Caki2 (cell line): ENCODE measurements at regions not wholly inside any gene's neighbourhood (a gene's known extent, or its start where the extent isn't known, plus 50 kb on each side); places are given as distances from the start of the nearest gene placed in this dataset.

Experiments used
- DNase-seq: peaks from one replicate; pipeline ENCODE4 v3.0.0-alpha.2; 2015; ENCODE audit warnings: low read depth
- in situ Hi-C: cut with HindIII; loops from 2 replicates; pipeline ENCODE4 v1.10.0; 2016; ENCODE audit warnings: low sequenced_read_pairs, low pct_unique_long_range_greater_than_20kb, mixed read lengths

DNA sequence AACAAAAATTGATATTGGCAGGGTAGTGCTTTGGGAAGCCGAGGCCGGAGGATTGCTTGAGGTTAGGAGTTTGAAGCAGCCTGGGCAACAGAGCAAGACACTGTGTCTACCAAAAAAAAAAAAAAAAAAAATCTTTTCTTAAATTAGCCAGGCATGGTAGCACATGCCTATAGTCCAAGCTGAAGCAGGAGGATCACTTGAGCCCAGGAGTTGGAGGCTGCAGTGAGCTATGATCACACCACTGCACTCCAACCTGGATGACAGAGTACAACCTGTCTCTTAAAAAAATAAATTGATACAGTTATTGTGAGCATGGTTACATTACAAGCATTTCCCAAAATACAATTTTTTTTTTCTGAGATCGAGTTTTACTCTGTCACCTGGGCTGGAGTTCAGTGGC lies 59.4 kb upstream of the SVIL start:
- DNase-seq, result no peak
- in situ Hi-C loops, result no loop called here

DNA sequence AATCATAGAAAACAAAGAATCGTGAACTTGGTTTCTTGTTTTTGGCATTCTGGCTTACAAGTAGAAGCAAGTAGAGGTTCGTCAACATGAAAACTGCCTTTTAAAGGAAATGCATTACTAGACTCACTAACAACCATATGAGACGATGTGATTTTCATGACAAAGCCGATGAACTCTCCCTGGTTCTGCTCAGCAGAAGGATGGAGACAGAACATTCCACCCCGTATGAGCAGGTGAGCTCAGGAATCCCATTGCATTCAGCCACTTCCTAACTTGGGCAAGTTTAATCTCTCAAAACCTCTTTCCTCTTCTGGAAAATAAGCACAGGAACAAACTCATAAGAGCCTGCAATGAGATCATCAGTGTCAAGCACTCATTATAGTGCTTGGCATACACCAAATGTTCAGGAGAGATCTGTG lies 57.4 kb upstream of the SVIL start:
- no peak for DNase-seq
- in situ Hi-C loops, result no loop called here

DNA sequence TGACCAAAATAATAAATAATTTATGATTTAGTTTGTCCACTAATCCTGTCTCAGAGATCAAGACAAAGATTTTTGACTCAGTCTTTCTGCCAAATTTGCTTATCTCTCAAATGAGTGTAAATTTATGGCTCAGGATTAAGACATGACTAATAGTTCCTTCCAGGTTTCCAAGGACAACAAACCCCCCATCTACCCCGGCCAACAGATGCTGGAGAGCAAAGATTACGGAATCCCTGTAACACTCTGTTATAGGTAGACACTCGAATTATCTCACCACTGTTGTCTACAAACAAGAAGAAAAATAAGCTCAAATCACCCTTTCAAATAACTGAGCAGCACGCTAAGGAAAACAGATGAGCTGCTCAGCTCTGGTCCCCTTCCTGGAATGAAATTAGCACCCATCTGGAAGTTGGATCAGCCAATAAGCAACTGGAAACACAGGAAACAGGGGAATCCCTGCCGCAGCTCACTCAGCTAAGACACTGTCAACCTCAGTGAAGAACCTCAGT lies 56.8 kb upstream of the SVIL start:
- in situ Hi-C loops, result no loop called here

DNA sequence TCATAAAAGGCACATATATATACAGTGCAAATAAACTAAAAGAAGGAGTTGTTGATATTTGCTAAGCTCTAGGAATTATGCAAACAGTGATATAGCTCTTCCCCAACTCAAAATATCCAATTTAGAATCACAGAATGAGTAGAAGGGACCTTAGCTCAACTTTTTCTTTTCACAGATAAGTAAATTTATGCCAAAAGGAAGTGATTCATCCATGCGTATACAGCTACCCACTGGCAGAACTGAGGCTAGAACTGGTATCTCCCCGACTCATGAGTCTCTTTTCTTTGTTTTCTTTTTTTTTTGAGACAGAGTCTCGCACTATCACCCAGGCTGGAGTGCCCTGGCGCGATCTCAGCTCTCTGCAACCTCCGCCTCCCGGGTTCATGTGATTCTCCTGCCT lies 54.2 kb upstream of the SVIL start:
- peak; percentile 77 for DNase-seq
- in situ Hi-C loops, result no loop called here

More for the DNA sequence above, 56.8 kb upstream of the SVIL start:
- peak; percentile 88 for DNase-seq

DNA sequence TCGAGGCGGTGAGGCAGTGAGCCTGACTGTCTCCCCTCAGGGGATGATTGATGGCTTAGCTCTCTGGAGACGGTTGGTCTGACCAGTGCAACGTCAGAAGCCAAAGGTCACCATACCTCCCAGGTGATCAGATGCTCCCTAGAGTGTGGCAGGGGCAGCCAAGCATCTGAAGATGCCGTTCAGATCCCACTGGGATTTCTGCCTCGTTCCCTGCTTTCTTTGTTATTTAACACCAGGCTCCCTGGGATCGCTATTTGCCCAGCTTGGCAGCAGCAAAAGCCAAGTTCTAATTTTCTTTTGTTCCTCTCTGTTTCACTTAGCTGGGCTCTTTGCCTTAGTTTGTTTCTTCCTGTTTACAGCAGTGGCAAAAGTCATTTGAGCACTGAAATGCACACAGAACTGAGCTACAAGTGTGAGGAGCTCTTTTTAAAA lies 53.5 kb upstream of the SVIL start:
- in situ Hi-C loops, result no loop called here
- peak; percentile 92 for DNase-seq

DNA sequence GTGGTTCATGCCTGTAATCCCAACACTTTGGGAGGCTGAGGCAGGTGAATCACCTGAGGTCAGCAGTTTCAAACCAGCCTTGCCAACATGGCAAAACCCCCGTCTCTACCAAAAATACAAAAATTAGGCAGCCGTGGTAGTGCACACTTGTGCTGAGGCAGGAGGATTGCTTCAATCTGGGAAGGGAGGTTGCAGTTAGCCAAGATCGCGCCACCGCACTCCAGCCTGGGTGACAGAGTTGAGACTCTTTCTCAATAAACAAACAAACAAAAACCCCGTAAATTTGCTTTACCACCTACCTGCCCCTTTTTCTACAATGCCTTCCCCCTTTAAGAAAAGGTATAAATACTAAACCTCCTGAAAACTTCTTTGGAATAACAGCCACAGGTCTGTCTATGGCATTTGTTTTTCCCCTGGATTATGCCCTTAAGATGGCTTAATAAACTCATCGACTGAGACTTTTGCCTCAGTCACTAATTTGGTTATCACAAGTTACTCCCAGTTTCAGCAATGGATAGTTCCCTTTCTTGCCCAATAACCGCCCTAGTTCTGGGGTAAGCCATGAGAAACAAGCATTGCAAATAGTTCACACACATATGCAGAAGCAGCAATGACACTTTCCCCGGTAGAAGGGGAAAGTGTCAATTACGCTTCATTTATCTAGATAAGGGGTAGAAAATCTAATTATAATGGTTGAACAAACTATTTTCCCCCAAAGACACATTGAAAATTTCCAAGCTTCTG lies 52.8 kb upstream of the SVIL start:
- in situ Hi-C loops, result no loop called here
- DNase-seq, result no peak

DNA sequence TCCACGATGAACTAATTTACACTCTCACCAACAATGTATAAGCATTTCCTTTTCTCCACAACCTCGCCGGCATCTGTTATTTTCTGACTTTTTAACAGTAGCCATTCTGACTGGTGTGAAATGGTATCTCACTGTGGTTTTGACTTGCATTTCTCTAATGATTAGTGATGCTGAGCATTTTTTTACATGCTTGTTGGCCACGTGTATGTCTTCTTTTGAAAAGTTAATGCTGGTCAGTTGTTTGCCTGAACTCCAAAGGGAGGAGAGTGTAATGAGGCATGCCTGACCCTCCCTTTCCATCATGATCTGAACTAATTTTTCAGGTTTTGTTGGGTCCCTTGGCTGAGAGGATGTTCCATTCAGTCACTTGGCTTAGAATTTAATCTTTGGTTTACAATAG lies 50.7 kb upstream of the SVIL start:
- in situ Hi-C loops, result no loop called here
- peak; percentile 74 for DNase-seq
